Endodermal cell (in vitro differentiated cells): ENCODE measurements at regions not wholly inside any gene's neighbourhood (a gene's known extent, or its start where the extent isn't known, plus 50 kb on each side); places are given as distances from the start of the nearest gene placed in this dataset.

Experiments used
- DNase-seq: peaks from one replicate; pipeline ENCODE4 v3.0.0-alpha.2; 2017
- H3K27ac ChIP-seq: 2 replicates; pipeline ENCODE4 v1.5.1; 2013; ENCODE audit warnings: mild to moderate bottlenecking, low read depth, low read length, moderate library complexity
- H3K27me3 ChIP-seq: 2 replicates; pipeline ENCODE4 v1.6.1; 2013; ENCODE audit warnings: mild to moderate bottlenecking, low read length, moderate library complexity; ENCODE audit not compliant: insufficient read depth, control insufficient read depth, poor library complexity, severe bottlenecking
- H3K36me3 ChIP-seq: 2 replicates; pipeline ENCODE4 v1.7.0; 2013; ENCODE audit warnings: mild to moderate bottlenecking, low read length, moderate library complexity; ENCODE audit not compliant: control insufficient read depth, insufficient read depth
- H3K4me1 ChIP-seq: one replicate; pipeline ENCODE4 v1.7.0; 2013; ENCODE audit warnings: low read length; ENCODE audit not compliant: control insufficient read depth, insufficient read depth
- H3K4me3 ChIP-seq: 2 replicates; pipeline ENCODE4 v1.5.1; 2013; ENCODE audit warnings: mild to moderate bottlenecking, low read length, moderate library complexity
- H3K9ac ChIP-seq: 2 replicates; pipeline ENCODE4 v1.6.1; 2013; ENCODE audit warnings: mild to moderate bottlenecking, low read length, moderate library complexity; ENCODE audit not compliant: poor library complexity, severe bottlenecking; ENCODE audit errors: extremely low read depth
- H3K9me3 ChIP-seq: 2 replicates; pipeline ENCODE4 v1.6.1; 2013; ENCODE audit warnings: mild to moderate bottlenecking, low read length, moderate library complexity; ENCODE audit not compliant: control insufficient read depth
- H3K27ac Mint-ChIP-seq: 2 replicates; pipeline ENCODE4 v1.8.0; 2020; ENCODE audit warnings: mixed read lengths
- H3K27me3 Mint-ChIP-seq: 2 replicates; pipeline ENCODE4 v1.8.0; 2021; ENCODE audit warnings: mild to moderate bottlenecking, mixed read lengths; ENCODE audit not compliant: insufficient read depth
- H3K36me3 Mint-ChIP-seq: 2 replicates; pipeline ENCODE4 v1.8.0; 2020; ENCODE audit warnings: low read depth, mixed read lengths
- H3K4me1 Mint-ChIP-seq: 2 replicates; pipeline ENCODE4 v1.8.0; 2020; ENCODE audit warnings: mixed read lengths
- H3K4me3 Mint-ChIP-seq: 2 replicates; pipeline ENCODE4 v1.8.0; 2020; ENCODE audit warnings: mild to moderate bottlenecking, moderate library complexity, mixed read lengths
- H3K9me3 Mint-ChIP-seq: 2 replicates; pipeline ENCODE4 v1.8.0; 2020; ENCODE audit warnings: mild to moderate bottlenecking, mixed read lengths
- CTCF ChIP-seq: fragments of 200-600 bp; sonication (generic); conservative IDR thresholded peaks from 2 replicates; pipeline ENCODE4 v1.5.0; 2021; ENCODE audit warnings: antibody characterized with exemption, mild to moderate bottlenecking
- WGBS, 2 experiments: methylation state at CpG; one replicate each; pipeline versions ENCODE4 v1.1.5 to v1.1.7; 2013; ENCODE audit warnings: missing lambda C conversion rate in 2 of 2, mixed read lengths in 1 of 2; ENCODE audit not compliant: insufficient coverage in 1 of 2, insufficient read length in 1 of 2; 5-methylcytosine and 5-hydroxymethylcytosine counted together

GRCh38 chr9:74355107-74355506, 142.0 kb upstream of the RORB start:
- Mint-ChIP-seq H3K9me3 (no peaks in the 10 kb centered on the region), H3K27me3 (no peaks in the 10 kb centered on the region), H3K4me1 (no peaks in the 10 kb centered on the region), H3K4me3 (no peak overlapping the region), H3K36me3 (no peaks in the 10 kb centered on the region), H3K27ac (no peak overlapping the region)
- Histone ChIP-seq H3K4me3 (no peak overlapping the region), H3K4me1 (no peaks in the 10 kb centered on the region), H3K27me3 (no peaks in the 10 kb centered on the region), H3K9me3 (no peaks in the 10 kb centered on the region), H3K9ac (no peak overlapping the region), H3K36me3 (no peaks in the 10 kb centered on the region), H3K27ac (no peak overlapping the region)
- no peak for DNase-seq
- WGBS, 2 experiments: 87% methylated on average over 2 of the region's 2 CpGs; no CpG with 5 or more reads in 1 of the 2 experiments
- no peak for TF ChIP-seq CTCF

DNA sequence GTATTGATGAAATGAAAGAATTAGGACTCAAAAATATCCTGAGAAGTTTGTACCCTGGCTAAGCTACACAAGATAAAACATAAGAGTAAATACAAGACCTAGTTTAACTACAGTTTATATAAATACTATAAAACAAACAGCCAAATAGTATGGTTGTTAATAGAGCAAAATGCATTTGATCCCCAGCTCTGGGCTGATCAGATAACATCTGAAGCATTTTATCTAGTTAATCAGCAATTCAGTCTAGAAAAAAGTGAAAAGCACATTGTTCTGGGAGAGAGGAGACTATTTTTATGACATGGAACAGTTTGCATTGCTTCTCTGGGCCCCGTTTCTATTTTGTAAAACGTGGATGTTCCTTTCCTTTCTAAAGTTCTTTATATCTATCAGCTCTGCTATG, 139.6 kb upstream of the RORB start:
- no peak for DNase-seq
- H3K27ac ChIP-seq: no peak overlapping the region
- no peaks in the 10 kb centered on the region for H3K36me3 ChIP-seq
- no peak overlapping the region for H3K9ac ChIP-seq
- H3K36me3 Mint-ChIP-seq: no peaks in the 10 kb centered on the region
- no peaks in the 10 kb centered on the region for H3K9me3 Mint-ChIP-seq
- H3K4me3 Mint-ChIP-seq: no peak overlapping the region
- no peak overlapping the region for H3K27ac Mint-ChIP-seq
- no peak for TF ChIP-seq CTCF
- H3K4me1 Mint-ChIP-seq: no peaks in the 10 kb centered on the region
- H3K27me3 ChIP-seq: no peaks in the 10 kb centered on the region
- H3K27me3 Mint-ChIP-seq: no peaks in the 10 kb centered on the region
- no peaks in the 10 kb centered on the region for H3K9me3 ChIP-seq
- WGBS, 2 experiments: 96% methylated on average over 2 of the region's 2 CpGs; no CpG with 5 or more reads in 1 of the 2 experiments
- H3K4me1 ChIP-seq: no peaks in the 10 kb centered on the region
- H3K4me3 ChIP-seq: no peak overlapping the region

- Histone ChIP-seq H3K4me3 (no peak overlapping the region), H3K9ac (no peak overlapping the region), H3K27me3 (no peaks in the 10 kb centered on the region), H3K9me3 (no peaks in the 10 kb centered on the region), H3K4me1 (no peaks in the 10 kb centered on the region), H3K36me3 (no peaks in the 10 kb centered on the region), H3K27ac (no peak overlapping the region)
- TF ChIP-seq CTCF: no peak
- no peak overlapping the region for H3K4me3 Mint-ChIP-seq
- DNase-seq: no peak
- no peaks in the 10 kb centered on the region for H3K4me1 Mint-ChIP-seq
- 95 to 100% methylated on average over 2 to 4 of the region's 4 CpGs for WGBS, 2 experiments
- no peaks in the 10 kb centered on the region for H3K27me3 Mint-ChIP-seq
- H3K27ac Mint-ChIP-seq: no peak overlapping the region
- no peaks in the 10 kb centered on the region for H3K9me3 Mint-ChIP-seq
- H3K36me3 Mint-ChIP-seq: no peaks in the 10 kb centered on the region
Measured at GRCh38 chr9:74358959-74359358, 138.2 kb upstream of the RORB start.
